HFF-Myc (cell line): ENCODE measurements at regions not wholly inside any gene's neighbourhood (a gene's known extent, or its start where the extent isn't known, plus 50 kb on each side); places are given as distances from the start of the nearest gene placed in this dataset.

Source experiments
- DNase-seq: peaks from one replicate; pipeline ENCODE4 v3.0.0-alpha.2; 2011; ENCODE audit warnings: low read depth; ENCODE audit errors: extremely low read depth
- H3K4me3 ChIP-seq: replicated peaks from 2 replicates; pipeline ENCODE4 v1.5.1; 2011; ENCODE audit warnings: low read depth, mild to moderate bottlenecking, control low read depth, low read length
- TF ChIP-seq, protein P1 (sequence below): IDR thresholded peaks from 2 replicates; pipeline ENCODE4 v1.5.1; 2012; ENCODE audit warnings: mild to moderate bottlenecking, low read depth, low read length, control low read depth; ENCODE audit errors: missing control alignments

DNA sequence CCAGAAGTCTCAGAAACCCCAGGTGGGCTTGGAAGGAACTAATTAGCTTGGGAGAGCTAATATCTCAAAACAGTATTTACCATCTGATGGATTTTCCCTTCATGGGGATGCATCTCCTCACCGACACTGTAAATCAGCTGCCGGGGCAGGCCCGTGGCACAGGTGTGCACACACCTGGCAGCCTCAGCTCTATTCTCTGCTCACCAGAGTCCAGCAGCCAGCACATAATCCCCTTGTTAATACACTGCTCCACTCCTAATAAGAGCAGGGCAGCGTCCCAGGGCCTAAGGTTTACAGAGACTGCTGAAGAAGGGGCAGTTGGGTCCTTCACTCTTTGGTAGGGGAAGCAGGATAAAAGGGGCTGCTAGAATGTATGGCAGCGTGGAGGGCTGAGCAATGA, 200.0 kb downstream of the TOMM20 start:
- TF ChIP-seq, protein P1, sequence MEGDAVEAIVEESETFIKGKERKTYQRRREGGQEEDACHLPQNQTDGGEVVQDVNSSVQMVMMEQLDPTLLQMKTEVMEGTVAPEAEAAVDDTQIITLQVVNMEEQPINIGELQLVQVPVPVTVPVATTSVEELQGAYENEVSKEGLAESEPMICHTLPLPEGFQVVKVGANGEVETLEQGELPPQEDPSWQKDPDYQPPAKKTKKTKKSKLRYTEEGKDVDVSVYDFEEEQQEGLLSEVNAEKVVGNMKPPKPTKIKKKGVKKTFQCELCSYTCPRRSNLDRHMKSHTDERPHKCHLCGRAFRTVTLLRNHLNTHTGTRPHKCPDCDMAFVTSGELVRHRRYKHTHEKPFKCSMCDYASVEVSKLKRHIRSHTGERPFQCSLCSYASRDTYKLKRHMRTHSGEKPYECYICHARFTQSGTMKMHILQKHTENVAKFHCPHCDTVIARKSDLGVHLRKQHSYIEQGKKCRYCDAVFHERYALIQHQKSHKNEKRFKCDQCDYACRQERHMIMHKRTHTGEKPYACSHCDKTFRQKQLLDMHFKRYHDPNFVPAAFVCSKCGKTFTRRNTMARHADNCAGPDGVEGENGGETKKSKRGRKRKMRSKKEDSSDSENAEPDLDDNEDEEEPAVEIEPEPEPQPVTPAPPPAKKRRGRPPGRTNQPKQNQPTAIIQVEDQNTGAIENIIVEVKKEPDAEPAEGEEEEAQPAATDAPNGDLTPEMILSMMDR = no peak
- H3K4me3 ChIP-seq = no peak overlapping the region
- no peak for DNase-seq

GRCh38 chr1:234927971-234928640, 200.5 kb downstream of the TOMM20 start:
- DNase-seq = no peak
- TF ChIP-seq, protein P1 = no peak
- no peak overlapping the region for H3K4me3 ChIP-seq

GRCh38 chr1:234927312-234927970, 201.2 kb downstream of the TOMM20 start:
- TF ChIP-seq, protein P1 = no peak
- no peak overlapping the region for H3K4me3 ChIP-seq

DNA sequence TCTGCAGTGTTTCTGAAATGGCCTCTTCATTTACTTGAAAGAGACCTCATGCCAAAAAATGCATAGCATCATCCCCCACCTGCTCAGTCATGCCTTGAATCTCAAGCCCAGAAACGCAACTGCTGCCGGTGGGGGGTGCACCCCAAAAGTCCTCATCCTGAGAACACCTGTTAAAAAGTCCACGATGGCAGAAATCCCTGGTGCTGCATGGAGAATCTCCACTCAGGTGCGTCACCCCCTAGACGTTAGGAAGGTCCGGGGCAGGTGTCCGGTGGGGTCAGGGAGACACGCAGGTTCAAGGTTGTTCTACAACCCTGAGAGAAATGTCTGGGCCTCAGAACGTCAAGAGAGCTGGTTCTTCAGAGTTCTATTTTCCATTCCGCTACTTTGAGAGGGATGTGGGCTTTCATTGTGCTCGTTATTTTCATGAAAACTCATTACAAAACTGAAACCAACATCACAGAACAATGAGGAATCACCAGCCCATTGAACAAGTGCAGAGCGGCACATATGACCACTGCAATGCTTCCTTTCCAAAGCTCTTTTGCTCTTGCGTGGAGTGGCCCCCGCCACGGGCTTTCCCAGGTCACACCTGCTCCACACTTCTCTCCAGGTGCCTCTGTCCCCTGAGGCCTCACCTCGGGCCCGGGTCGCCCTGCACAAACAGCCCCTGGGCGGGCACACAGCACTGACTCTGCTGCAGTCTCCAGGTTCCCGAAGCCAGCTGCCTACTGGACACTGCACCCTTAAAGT, 201.9 kb downstream of the TOMM20 start:
- no peak for DNase-seq
- TF ChIP-seq, protein P1 = no peak
- H3K4me3 ChIP-seq = no peak overlapping the region

More at GRCh38 chr1:234927312-234927970, 201.2 kb downstream of the TOMM20 start:
- DNase-seq = no peak

GRCh38 chr1:234926264-234926558, 202.4 kb downstream of the TOMM20 start:
- no peak overlapping the region for H3K4me3 ChIP-seq
- TF ChIP-seq, protein P1 = no peak
- no peak for DNase-seq

GRCh38 chr1:234925440-234926263, 203.0 kb downstream of the TOMM20 start:
- DNase-seq = peak; percentile 95
- TF ChIP-seq, protein P1 = no peak
- no peak overlapping the region for H3K4me3 ChIP-seq
